Coronary artery (tissue), 2 donors: ENCODE measurements at regions not wholly inside any gene's neighbourhood (a gene's known extent, or its start where the extent isn't known, plus 50 kb on each side); places are given as distances from the start of the nearest gene placed in this dataset.

Source experiments
- DNase-seq: peaks from one replicate; pipeline ENCODE4 v3.0.0-alpha.2; 2017; ENCODE audit warnings: low spot score
- H3K27ac ChIP-seq, 2 donors: fragments of 200-600 bp; sonication (generic); one replicate each; pipeline ENCODE4 v1.5.1; 2016 to 2019
- H3K4me3 ChIP-seq: fragments of 200-600 bp; sonication (generic); 2 replicates; pipeline ENCODE4 v1.5.1; 2016; ENCODE audit warnings: mild to moderate bottlenecking, moderate library complexity
- CTCF ChIP-seq: fragments of 200-600 bp; sonication (generic); IDR thresholded peaks from one replicate; pipeline ENCODE4 v1.5.1; 2019; ENCODE audit warnings: antibody characterized with exemption

- no peak overlapping the region for H3K4me3 ChIP-seq
- H3K27ac ChIP-seq, result no peak overlapping the region
- DNase-seq, result no peak
- no peak for TF ChIP-seq CTCF
These were observed 56.2 kb upstream of the ZBED5 start for GRCh38 chr11:10914050-10914449.

GRCh38 chr11:10913075-10913474, 55.2 kb upstream of the ZBED5 start:
- TF ChIP-seq CTCF, result no peak
- Histone ChIP-seq H3K4me3 (no peak overlapping the region), H3K27ac (no peak overlapping the region)
- no peak for DNase-seq

GRCh38 chr11:10911907-10912306, 54.1 kb upstream of the ZBED5 start:
- DNase-seq, result no peak
- H3K27ac ChIP-seq, result no peak overlapping the region
- H3K4me3 ChIP-seq, result no peak overlapping the region
- TF ChIP-seq CTCF, result no peak

GRCh38 chr11:10909141-10909883, 51.5 kb upstream of the ZBED5 start:
- no peak for TF ChIP-seq CTCF
- no peak for DNase-seq
- H3K4me3 ChIP-seq, result no peak overlapping the region
- H3K27ac ChIP-seq, result no peak overlapping the region

- DNase-seq, result no peak
- Histone ChIP-seq H3K27ac (no peak overlapping the region), H3K4me3 (no peak overlapping the region)
- TF ChIP-seq CTCF, result no peak
These were observed 50.5 kb upstream of the ZBED5 start for GRCh38 chr11:10908215-10908951.
